ENCODE measurements at regions not wholly inside any gene's neighbourhood (a gene's known extent, or its start where the extent isn't known, plus 50 kb on each side); places are given as distances from the start of the nearest gene placed in this dataset.
"Not testable (repeated sequence)": the region's sequence is repeated elsewhere in the genome, so short reads cannot be mapped to it uniquely, and the experiment has no call there.

GRCh38 chr5:84746280-84746679 is 361.6 kb upstream of the EDIL3 start:
- not testable (repeated sequence) for TF ChIP-seq CTCF (IDR thresholded peaks at IDR 0.05); NFE2L2 (conservative IDR thresholded peaks at IDR 0.05; ENCODE audit: low read length); MAFK (IDR thresholded peaks at IDR 0.05; ENCODE audit: partially characterized antibody); POLR2A (IDR thresholded peaks at IDR 0.05; ENCODE audit: low read length); CEBPB (IDR thresholded peaks at IDR 0.05); RAD21 (conservative IDR thresholded peaks at IDR 0.05 in 1 of 2, IDR thresholded peaks at IDR 0.05 in 1 of 2); ZNF302 (CRISPR knock-in tag; IDR thresholded peaks at IDR 0.05); ZFP36 (IDR thresholded peaks at IDR 0.05; ENCODE audit: borderline replicate concordance, partially characterized antibody); JUN (IDR thresholded peaks at IDR 0.05)
- TF ChIP-seq, protein P1, sequence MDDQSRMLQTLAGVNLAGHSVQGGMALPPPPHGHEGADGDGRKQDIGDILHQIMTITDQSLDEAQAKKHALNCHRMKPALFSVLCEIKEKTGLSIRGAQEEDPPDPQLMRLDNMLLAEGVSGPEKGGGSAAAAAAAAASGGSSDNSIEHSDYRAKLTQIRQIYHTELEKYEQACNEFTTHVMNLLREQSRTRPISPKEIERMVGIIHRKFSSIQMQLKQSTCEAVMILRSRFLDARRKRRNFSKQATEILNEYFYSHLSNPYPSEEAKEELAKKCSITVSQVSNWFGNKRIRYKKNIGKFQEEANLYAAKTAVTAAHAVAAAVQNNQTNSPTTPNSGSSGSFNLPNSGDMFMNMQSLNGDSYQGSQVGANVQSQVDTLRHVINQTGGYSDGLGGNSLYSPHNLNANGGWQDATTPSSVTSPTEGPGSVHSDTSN (IDR thresholded peaks at IDR 0.05): not testable (repeated sequence)
- TF ChIP-seq, protein P2, sequence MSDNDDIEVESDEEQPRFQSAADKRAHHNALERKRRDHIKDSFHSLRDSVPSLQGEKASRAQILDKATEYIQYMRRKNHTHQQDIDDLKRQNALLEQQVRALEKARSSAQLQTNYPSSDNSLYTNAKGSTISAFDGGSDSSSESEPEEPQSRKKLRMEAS (IDR thresholded peaks at IDR 0.05): not testable (repeated sequence)
